Gastroesophageal sphincter (tissue), 3 donors: ENCODE measurements at regions not wholly inside any gene's neighbourhood (a gene's known extent, or its start where the extent isn't known, plus 50 kb on each side); places are given as distances from the start of the nearest gene placed in this dataset.

Source experiments
- CTCF ChIP-seq, 4 experiments: fragments of 200-600 bp in 2 of 4; fragments of 450-650 bp in 2 of 4; sonication (generic) in 1 of 4; IDR thresholded peaks; one replicate each; pipeline ENCODE4 v1.5.1; 2017 to 2019; ENCODE audit warnings: antibody characterized with exemption in 4 of 4, mild to moderate bottlenecking in 2 of 4, moderate library complexity in 2 of 4
- EP300 ChIP-seq: sonication (generic); formaldehyde crosslinking; IDR thresholded peaks from one replicate; pipeline ENCODE4 v1.6.1; 2017; ENCODE audit warnings: antibody characterized with exemption, mild to moderate bottlenecking
- POLR2A ChIP-seq, 2 donors: fragments of 450-650 bp; IDR thresholded peaks; one replicate each; pipeline ENCODE4 v1.6.1; 2017; ENCODE audit warnings: antibody characterized with exemption in 2 of 2, mild to moderate bottlenecking in 2 of 2, moderate library complexity in 1 of 2
- POLR2AphosphoS5 ChIP-seq: sonication (generic); formaldehyde crosslinking; IDR thresholded peaks from one replicate; pipeline ENCODE4 v1.6.1; 2017; ENCODE audit warnings: antibody characterized with exemption

- TF ChIP-seq POLR2A (IDR thresholded peaks at IDR 0.05) (no peak), CTCF (IDR thresholded peaks at IDR 0.05) (no peak), EP300 (no peak), POLR2AphosphoS5 (no peak)
These were observed 697.8 kb downstream of the DACH1 start for GRCh38 chr13:71169180-71169579.
